Brain pericyte (primary cell): ENCODE measurements at regions not wholly inside any gene's neighbourhood (a gene's known extent, or its start where the extent isn't known, plus 50 kb on each side); places are given as distances from the start of the nearest gene placed in this dataset.

Experiments
- DNase-seq: peaks from one replicate; pipeline ENCODE4 v3.0.0-alpha.2; 2012; ENCODE audit warnings: low read depth, low spot score

GRCh38 chr21:20329636-20330035 lies 668.6 kb upstream of the NCAM2 start:
- DNase-seq = no peak

DNA sequence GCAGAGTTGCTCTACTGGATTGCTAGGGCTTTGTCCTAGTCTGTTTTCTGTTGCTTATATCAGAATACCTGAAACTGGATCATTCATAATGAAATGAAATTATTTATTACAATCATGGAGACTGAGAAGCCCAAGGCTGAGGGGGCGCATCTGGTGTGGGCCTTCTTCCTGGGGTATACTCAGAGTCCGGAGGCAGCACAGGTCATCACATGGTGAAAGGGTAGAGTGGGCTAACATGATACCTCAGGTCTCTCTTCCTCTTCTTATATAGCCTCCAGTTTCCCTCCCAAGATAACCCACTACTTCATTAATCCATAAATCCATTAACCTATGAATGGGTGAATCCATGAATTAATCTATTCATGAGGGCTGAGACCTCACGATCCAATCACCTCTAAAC lies 667.6 kb upstream of the NCAM2 start:
- DNase-seq = no peak

- DNase-seq = no peak
Measured at GRCh38 chr21:20334585-20334984, 663.6 kb upstream of the NCAM2 start.

DNA sequence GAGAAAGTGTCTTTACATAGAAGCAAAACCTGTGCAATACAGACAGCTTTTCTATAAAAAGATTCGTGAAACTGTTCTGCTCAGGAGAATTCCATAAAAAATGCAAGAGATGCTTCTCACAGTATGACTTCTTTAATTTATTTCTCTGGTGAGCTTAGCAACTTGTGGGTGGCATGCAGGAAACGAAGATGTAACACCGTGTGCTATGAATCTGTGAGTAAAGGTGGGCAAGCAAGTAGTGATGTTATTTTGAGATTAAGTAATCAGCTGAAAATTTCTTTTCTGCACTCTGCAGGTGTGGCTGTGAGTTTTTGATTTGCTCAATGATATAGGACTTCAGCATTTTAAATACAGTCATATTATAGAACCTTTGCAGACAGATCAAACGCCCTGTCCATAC lies 656.8 kb upstream of the NCAM2 start:
- no peak for DNase-seq

DNA sequence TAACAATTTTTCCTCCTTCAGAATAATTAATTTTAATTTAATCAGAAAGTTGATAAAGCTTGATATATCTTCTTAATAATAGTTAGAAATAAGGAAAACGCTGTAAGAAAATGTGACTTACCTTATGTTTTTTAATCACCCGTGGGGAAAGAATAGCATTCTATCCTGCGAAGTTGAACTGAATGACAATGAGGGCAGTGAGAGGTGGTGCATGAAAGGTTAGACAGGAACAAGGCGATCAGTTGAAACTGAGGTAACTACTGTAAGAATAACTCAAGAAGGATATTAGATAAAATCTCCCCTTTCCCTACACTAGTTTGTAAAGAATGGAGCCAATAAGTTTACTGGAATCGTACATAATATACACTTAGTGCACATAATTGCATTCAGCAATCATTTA lies 655.0 kb upstream of the NCAM2 start:
- no peak for DNase-seq

DNA sequence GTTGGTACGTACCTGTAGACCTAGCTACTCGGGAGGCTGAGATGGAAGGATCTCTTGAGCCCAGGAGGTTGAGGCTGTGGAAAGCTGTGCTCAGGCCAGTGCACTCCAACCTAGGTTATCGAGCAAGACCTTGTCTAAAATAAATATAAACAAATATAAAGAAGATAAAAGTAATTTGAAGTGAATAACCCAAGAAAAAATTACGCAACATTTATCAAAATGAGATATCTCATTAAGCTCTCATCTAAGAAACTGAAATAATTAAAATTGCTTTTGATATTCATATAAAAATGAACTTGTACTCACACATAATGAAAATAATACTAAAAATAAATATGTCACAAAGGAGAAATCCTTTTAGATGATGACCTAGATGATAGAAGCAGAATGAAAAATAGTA lies 647.1 kb upstream of the NCAM2 start:
- DNase-seq = no peak

GRCh38 chr21:20353351-20353750 lies 644.9 kb upstream of the NCAM2 start:
- DNase-seq = no peak

DNA sequence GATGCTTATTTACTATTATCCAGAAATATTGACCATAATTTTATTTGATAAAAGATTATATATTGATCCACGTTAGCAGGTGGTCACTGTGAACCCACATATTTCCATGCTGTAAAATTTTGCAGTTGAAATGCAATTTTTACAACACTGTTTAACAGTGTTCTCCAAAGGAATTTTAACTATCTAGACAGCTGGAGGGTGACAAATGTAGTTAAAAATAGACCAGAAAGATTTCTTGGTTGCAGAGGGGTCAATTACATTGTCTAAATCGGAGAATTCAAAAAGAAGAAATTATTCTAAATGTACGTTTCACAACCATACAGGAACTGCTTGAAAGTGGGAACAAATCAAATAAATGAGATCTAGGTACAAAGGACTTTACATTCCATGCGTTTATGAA lies 625.2 kb upstream of the NCAM2 start:
- DNase-seq = no peak

DNA sequence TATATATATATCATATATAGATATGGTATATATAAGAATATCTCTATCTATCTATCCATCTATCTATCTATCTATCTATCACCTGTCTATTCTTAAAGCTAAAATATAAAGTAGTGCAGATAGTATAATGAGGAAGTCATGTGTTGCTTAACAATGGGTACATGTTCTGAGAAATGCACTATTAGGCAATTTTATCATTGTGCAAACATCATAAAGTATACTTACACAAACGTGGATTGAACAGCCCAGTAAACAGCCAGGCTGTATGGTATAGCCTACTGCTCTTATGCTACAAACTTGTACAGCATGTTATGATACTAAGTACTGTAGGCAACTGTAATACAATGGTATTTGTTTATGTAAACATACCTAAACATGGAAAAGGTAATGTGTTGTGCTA lies 621.0 kb upstream of the NCAM2 start:
- DNase-seq = no peak

GRCh38 chr21:20388400-20388799 lies 609.8 kb upstream of the NCAM2 start:
- no peak for DNase-seq

DNA sequence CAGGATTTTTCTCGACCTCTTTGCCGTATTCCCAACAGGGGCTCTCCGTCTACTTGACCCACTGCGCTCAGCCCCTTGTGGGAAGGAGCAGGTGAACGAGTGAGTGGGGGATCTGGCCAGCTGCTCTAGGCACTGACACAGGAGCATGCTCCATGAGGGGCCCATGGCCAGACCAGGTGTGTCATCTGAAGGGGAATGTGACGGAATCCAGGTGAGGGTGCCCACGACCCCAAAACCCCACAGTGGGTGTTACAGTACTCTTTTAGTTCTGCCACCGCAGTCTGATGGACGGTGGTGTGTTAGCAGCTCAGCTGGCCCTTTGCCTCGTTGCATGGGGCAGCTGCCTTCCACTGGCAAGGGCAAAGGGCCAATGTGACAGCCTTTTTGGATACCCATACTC lies 601.4 kb upstream of the NCAM2 start:
- no peak for DNase-seq

- DNase-seq = no peak
Measured at GRCh38 chr21:20404915-20405314, 593.3 kb upstream of the NCAM2 start.

DNA sequence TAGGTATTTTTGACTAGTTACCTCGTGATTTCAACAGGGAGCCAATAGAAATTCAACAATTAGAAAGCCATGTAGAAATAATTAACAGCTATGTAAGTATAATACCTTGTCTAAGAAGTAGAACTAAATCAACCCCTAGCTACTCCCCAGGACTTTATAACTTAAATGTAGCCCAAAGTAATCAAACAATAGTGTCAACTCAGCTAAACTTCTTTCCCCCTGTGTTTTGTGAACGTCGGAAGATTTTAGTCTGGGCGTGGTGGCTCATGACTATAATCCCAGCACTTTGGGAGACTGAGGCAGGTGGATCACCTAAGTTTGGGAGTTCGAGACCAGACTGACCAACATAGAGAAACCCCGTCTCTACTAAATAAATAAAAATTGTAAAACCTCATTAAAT lies 579.9 kb upstream of the NCAM2 start:
- no peak for DNase-seq

GRCh38 chr21:20419772-20420171 lies 578.4 kb upstream of the NCAM2 start:
- DNase-seq = no peak

GRCh38 chr21:20424943-20425342 lies 573.3 kb upstream of the NCAM2 start:
- DNase-seq = no peak

DNA sequence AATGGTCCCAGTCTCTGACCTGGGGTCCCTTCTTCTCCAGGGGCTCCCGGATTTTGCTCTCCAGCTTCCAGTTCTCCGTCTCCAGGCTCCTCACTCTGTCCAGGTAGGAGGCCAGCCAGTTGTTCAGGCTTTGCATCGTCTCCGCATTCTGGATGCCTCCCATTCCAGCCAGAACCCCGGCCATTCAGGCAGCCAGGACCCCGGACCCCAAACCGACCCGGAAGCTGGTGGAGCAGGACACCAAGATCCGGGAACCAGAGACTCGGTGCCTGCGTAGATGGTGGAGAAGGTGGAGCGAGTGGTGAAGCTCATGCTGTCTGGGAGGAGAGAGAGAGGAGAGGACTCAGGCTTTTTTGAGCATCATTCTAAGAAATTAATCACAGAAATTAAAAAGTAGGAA lies 572.4 kb upstream of the NCAM2 start:
- no peak for DNase-seq

DNA sequence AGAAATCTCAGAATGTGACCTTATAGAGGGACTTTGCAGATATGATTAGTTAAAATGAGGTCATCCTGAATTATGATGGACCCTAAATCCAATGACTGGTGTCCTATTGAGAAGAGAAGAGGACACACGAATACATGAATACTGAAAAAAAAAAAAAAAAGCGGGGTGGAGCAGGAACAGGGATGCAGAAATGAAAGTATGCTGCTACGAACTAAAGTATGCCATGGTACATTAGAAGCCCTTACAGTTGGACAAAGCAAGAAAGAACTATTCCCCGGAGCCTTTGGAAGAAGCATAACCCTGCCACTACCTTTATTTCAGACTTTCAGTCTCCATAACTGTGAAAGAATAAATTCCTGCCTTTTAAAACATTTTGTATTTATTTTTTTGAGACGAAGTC lies 557.9 kb upstream of the NCAM2 start:
- DNase-seq = no peak

GRCh38 chr21:20443558-20444155 lies 554.6 kb upstream of the NCAM2 start:
- no peak for DNase-seq

DNA sequence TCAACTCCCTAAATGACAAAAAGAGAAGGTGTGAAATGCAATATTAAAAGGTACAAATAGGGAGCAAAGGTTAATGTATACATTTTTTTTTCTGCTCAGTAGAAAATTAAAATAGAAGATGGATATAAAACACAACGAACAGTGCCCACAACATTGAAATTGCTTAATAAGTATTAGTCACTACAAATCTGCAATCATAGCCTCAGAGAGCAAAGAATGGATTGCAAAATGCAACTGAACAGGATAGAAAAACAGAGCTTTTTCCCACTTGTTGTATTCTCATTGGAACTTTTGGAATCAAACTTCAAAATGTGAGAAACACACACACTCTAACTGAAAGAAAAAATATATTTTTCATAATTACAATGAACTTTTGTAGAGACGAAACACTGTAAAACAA lies 552.2 kb upstream of the NCAM2 start:
- no peak for DNase-seq

DNA sequence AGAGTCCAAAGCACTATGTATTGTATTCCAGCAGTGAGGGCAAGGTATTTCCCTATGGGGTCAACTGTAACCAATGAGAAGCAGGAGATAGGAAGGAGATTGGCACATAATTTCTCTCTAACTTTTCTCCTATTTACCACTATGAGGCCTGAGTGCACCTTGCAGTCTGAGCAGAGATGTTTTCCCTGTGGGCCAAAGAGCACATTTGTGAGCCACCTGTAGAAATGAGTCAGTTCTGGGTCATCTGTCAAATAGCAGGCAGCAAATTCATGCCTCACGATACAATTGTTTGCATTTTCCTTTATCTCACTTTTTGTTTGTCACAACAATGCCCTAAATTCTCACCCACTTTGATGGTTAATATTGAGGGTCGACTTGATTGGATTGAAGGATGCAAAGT lies 547.2 kb upstream of the NCAM2 start:
- DNase-seq = no peak

- DNase-seq = no peak
Measured at GRCh38 chr21:20452935-20453334, 545.3 kb upstream of the NCAM2 start.

- no peak for DNase-seq
Measured at GRCh38 chr21:20459838-20460237, 538.4 kb upstream of the NCAM2 start.

DNA sequence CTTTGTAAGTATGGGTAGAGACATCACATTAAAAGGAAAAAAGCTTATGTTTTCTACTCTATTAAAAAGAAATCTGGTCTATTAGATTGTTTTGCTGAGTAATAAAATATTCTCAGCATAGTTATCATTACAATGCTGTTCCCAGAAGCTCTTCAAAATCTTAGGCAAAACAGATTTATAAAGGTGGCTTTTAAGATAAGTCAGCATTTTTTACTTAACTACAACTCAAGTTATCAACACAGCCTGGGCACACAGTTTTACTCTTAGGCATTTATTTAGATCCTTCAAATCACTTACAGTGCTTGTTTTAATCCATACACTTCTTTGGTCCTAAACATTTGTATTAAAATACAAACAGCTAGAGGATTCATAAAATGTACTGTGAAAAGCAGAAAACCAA lies 534.8 kb upstream of the NCAM2 start:
- DNase-seq = no peak

- DNase-seq = no peak
Measured at GRCh38 chr21:20469361-20469760, 528.8 kb upstream of the NCAM2 start.

DNA sequence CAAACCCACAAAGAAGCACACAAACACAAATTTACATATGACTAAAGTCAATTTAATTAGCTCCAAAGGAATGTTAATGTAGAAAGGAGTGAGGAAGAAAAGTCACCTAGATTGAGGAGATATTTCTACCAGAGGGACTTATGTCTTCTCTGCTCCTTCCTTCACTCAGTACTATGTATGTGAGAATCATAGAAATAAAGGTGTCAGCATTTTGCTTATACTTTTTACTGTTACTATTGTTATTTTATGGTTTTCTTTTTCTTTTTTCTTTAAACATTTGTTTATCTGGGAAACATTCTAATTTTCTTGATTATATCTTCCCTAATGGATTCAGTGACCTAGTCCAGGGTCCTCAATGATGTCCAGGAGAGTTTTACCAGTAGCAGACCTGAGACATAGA lies 511.9 kb upstream of the NCAM2 start:
- no peak for DNase-seq
